ENCODE measurements at regions not wholly inside any gene's neighbourhood (a gene's known extent, or its start where the extent isn't known, plus 50 kb on each side); places are given as distances from the start of the nearest gene placed in this dataset.

DNA sequence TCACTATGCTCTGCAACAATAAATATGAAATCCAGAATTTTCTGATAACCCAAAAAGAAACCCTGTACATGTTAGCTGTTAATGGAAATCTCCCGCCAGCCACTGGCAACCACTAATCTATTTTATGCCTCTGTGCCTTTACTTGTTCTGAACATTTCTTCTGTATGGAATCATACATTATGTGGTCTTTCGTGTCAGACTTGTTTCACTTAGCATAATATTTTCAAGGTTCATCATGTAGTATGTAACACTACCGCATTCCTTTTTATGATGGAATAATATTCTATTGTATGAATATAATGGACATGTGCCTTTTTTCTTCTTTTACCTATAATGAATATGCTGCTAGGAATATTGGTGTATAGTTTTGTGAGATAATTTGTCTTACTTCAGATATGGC is 1123.3 kb downstream of the EFNB2 start:
- TF ChIP-seq POLR2AphosphoS5 (IDR thresholded peaks at IDR 0.05; ENCODE audit: low read depth, low read length) (no peak), TAF1 (IDR thresholded peaks at IDR 0.05; ENCODE audit: low read depth, low read length) (no peak), POLR2A (IDR thresholded peaks at IDR 0.05; ENCODE audit: low read depth, low read length) (no peak), POU2F2 (IDR thresholded peaks at IDR 0.05; ENCODE audit: low read depth, low read length) (no peak)

Data from GM12891 (cell line).